D721Med (cell line): ENCODE measurements at regions not wholly inside any gene's neighbourhood (a gene's known extent, or its start where the extent isn't known, plus 50 kb on each side); places are given as distances from the start of the nearest gene placed in this dataset.

ENCODE experiments used
- DNase-seq: peaks from one replicate; pipeline ENCODE4 v3.0.0; 2011; ENCODE audit warnings: low spot score; ENCODE audit not compliant: insufficient read length
- FAIRE-seq: peaks from 2 replicates; lab custom pipeline; 2011; peaks lifted over from hg19 to GRCh38; lab: Jason Lieb, UNC
- CTCF ChIP-seq: IDR thresholded peaks from 2 replicates; pipeline ENCODE4 v1.5.1; 2012; ENCODE audit warnings: mild to moderate bottlenecking, control low read depth; ENCODE audit not compliant: insufficient read depth; ENCODE audit errors: missing control alignments

GRCh38 chr3:13123765-13124164 is 50.5 kb upstream of the IQSEC1 start:
- no peak for DNase-seq
- no peak for FAIRE-seq
- no peak for TF ChIP-seq CTCF

- TF ChIP-seq CTCF: no peak
- DNase-seq (no peak), FAIRE-seq (no peak)
These were observed 49.9 kb upstream of the IQSEC1 start for GRCh38 chr3:13123013-13123654.
